ENCODE measurements at regions not wholly inside any gene's neighbourhood (a gene's known extent, or its start where the extent isn't known, plus 50 kb on each side); places are given as distances from the start of the nearest gene placed in this dataset.

GRCh38 chr15:95307115-95307514, 1023.4 kb upstream of the NR2F2 start:
- ATAC-seq, result peak in 1 of 2 donors; percentile 57

GRCh38 chr15:95319242-95319641, 1011.3 kb upstream of the NR2F2 start:
- intact Hi-C loops (cut with DNase I), result no loop called here
- H3K27me3 ChIP-seq (ENCODE audit: low read depth), result no peaks in the 10 kb centered on the region
- H3K4me3 ChIP-seq, result no peak overlapping the region
- no peak overlapping the region for H3K27ac ChIP-seq
- H3K4me1 ChIP-seq, result no peaks in the 10 kb centered on the region
- H3K9me3 ChIP-seq, result peaks cover 6% of the 10 kb centered on the region
- no peaks in the 10 kb centered on the region for H3K36me3 ChIP-seq
- ATAC-seq, result no peak
- DNase-seq, result no peak
- no peak for TF ChIP-seq CTCF (IDR thresholded peaks at IDR 0.05)

More at GRCh38 chr15:95307115-95307514, 1023.4 kb upstream of the NR2F2 start:
- no peaks in the 10 kb centered on the region for H3K36me3 ChIP-seq
- H3K4me3 ChIP-seq, result no peak overlapping the region
- H3K27me3 ChIP-seq (ENCODE audit: low read depth), result no peaks in the 10 kb centered on the region
- intact Hi-C loops (cut with DNase I), result no loop called here
- no peak overlapping the region for H3K27ac ChIP-seq
- DNase-seq, result no peak
- TF ChIP-seq CTCF (IDR thresholded peaks at IDR 0.05), result no peak
- H3K4me1 ChIP-seq, result peaks cover 8% of the 10 kb centered on the region
- no peaks in the 10 kb centered on the region for H3K9me3 ChIP-seq

- no peak overlapping the region for H3K4me3 ChIP-seq
- intact Hi-C loops (cut with DNase I), result no loop called here
- TF ChIP-seq CTCF (IDR thresholded peaks at IDR 0.05), result no peak
- H3K4me1 ChIP-seq, result peaks cover 9% of the 10 kb centered on the region
- DNase-seq, result no peak
- H3K27me3 ChIP-seq (ENCODE audit: low read depth), result peaks cover 25% of the 10 kb centered on the region
- no peak for ATAC-seq
- no peaks in the 10 kb centered on the region for H3K9me3 ChIP-seq
- H3K27ac ChIP-seq, result no peak overlapping the region
- H3K36me3 ChIP-seq, result no peaks in the 10 kb centered on the region
Observed at GRCh38 chr15:95323796-95324195, 1006.7 kb upstream of the NR2F2 start.

GRCh38 chr15:95324656-95325055, 1005.8 kb upstream of the NR2F2 start:
- H3K4me1 ChIP-seq, result peaks cover 9% of the 10 kb centered on the region
- DNase-seq (no peak), ATAC-seq (no peak)
- no peaks in the 10 kb centered on the region for H3K36me3 ChIP-seq
- intact Hi-C loops (cut with DNase I), result no loop called here
- no peak overlapping the region for H3K4me3 ChIP-seq
- TF ChIP-seq CTCF (IDR thresholded peaks at IDR 0.05), result no peak
- peaks cover 25% of the 10 kb centered on the region for H3K27me3 ChIP-seq (ENCODE audit: low read depth)
- no peaks in the 10 kb centered on the region for H3K9me3 ChIP-seq
- H3K27ac ChIP-seq, result no peak overlapping the region

GRCh38 chr15:95325763-95326404, 1004.6 kb upstream of the NR2F2 start:
- Histone ChIP-seq H3K27ac (peak overlapping the region; percentile 69), H3K4me3 (peak overlapping the region; percentile 44), H3K4me1 (peaks cover 9% of the 10 kb centered on the region), H3K9me3 (no peaks in the 10 kb centered on the region), H3K27me3 (ENCODE audit: low read depth) (peaks cover 25% of the 10 kb centered on the region), H3K36me3 (no peaks in the 10 kb centered on the region)
- TF ChIP-seq CTCF (IDR thresholded peaks at IDR 0.05), result no peak
- intact Hi-C loops (cut with DNase I), result no loop called here
- DNase-seq (no peak), ATAC-seq (no peak)

Measured in lower lobe of right lung (tissue), 2 donors.